GM12892 (cell line): ENCODE measurements at regions not wholly inside any gene's neighbourhood (a gene's known extent, or its start where the extent isn't known, plus 50 kb on each side); places are given as distances from the start of the nearest gene placed in this dataset.

Experiments used
- POLR2AphosphoS5 ChIP-seq: IDR thresholded peaks from 2 replicates; pipeline ENCODE4 v1.6.1; 2011; ENCODE audit warnings: low read depth, low read length, control low read depth
- TAF1 ChIP-seq: IDR thresholded peaks from 2 replicates; pipeline ENCODE4 v1.6.1; 2011; ENCODE audit warnings: low read depth, mild to moderate bottlenecking, control low read depth, low read length, borderline replicate concordance

DNA sequence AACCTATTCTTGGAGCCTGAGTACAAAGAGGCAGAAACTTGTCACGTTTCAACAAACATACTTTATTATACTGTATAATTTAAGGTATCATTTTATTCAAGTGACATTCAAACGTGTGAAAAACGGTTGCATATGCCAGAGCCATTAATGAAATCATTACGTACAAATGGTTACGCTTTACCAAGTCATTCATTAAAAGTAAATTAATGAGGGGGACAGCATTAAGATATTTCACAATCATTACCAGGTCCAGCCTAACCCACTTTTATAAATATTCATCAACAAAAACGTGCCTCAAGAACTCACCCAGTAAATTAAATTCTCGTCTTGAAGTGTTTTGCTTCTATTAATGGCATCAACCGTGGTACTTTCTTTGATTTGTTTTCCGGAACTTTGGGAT, 253.0 kb downstream of the RPS24 start:
- TF ChIP-seq TAF1 (no peak), POLR2AphosphoS5 (no peak)
